Femur (tissue), 1 donor: ENCODE measurements at regions not wholly inside any gene's neighbourhood (a gene's known extent, or its start where the extent isn't known, plus 50 kb on each side); places are given as distances from the start of the nearest gene placed in this dataset.
"Not testable (repeated sequence)": the region's sequence is repeated elsewhere in the genome, so short reads cannot be mapped to it uniquely, and the experiment has no call there.

Source experiments
- DNase-seq: peaks from one replicate; pipeline ENCODE4 v3.0.0-alpha.2; 2017

DNA sequence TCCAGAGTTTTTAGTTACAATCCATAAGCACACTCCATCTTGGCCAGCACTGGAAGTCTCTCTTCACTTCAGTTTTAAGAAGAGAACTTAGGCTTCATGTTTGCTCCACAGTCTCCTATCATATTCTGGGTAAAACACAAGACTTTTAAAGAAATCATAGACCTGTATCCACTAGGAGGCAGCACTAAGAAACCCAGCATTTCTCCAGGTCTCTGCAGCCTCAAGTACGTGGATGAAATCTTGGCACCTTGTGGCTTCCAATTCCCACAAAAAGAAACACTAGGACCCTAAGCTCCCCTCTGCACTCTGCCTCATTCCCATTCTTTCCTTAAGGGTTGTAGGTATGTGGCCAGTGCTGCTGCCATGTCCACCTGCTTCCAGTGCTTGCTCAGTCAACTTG is 367.3 kb upstream of the CASK start:
- no peak for DNase-seq

DNA sequence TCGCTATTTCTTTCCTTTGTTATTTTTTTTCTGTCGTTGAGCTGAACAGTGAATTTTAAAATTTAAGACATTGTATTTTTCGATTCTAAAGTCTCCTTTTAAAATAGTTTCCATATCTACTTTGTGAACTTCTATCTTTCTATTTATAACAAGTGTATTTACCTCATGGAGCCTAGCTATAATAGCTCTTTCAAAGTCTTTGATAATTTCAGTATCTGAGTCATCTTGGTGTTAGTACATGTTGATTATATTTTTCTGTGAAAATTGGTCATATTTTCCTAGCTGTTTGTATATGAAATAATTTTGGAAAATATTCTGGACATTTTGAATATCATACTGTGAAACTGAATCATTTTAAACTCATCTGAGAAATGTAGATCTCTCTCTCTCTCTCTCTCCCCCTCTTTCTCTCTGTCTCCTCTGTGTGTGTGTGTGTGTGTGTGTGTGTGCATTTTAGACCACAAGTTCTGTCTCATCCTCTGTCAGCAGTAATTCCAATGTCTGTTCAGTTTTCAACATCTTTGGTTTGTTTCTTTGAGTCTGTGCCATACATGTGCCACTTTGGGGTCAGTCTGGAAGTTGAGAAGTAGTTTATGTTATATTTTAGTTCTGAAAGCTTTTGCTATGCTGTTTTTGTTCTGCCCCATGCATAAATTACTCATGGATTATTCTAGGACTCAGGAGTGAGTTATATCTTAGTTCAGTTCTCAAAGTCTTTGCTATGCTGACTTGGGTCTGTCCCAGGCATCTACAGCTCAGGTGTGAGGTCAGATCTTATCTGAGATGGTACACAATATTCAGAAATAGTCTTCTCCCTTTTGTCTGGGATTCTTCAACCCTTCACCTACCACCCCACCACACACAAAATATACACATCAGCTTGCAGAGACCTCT is 366.4 kb upstream of the CASK start:
- DNase-seq = no peak

DNA sequence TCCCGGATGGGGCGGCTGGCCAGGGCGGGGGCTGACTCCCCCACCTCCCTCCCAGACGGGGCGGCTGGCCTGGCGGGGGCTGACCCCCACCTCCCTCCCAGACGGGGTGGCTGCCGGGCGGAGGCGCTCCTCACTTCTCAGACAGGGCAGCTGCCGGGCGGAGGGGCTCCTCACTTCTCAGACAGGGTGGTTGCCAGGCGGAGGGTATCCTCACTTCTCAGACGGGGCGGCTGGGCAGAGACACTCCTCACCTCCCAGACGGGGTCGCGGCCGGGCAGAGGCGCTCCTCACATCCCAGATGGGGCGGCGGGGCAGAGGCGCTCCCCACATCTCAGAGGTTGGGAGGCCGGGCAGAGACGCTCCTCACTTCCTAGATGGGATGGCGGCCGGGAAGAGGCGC is 362.3 kb upstream of the CASK start:
- not testable (repeated sequence) for DNase-seq

DNA sequence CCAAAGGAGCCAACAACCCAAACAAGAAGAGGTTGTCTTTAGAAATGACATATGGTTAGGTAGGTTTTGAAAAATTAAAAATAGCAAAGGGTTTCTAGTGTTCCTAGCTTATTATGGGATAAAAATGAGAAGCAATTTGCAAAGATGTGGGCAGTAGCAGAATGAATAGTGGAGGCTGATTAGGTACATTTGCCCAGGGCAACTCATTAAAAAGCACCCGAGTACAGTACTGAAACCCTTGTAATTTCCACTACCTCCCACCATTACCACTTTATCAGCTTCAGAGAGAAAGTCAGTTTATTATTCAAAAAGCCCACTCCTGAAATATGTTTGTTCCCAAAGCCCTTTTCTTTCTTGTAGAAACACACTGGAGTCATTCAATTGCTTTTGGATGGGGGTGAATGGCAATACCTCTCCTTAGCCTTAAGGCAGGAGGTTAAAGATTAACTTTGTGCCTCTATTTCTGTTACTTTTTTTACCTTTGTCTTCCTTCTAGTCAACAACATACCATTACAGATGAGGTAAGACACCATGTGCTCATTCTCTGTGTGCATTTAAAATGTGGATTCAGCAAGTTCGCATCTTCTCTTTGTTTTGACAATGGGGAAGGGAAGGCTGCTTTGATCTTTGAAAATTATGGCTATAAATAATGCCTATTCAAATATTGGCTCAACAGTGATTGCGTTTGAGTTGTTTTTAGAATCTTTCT is 353.8 kb upstream of the CASK start:
- no peak for DNase-seq

DNA sequence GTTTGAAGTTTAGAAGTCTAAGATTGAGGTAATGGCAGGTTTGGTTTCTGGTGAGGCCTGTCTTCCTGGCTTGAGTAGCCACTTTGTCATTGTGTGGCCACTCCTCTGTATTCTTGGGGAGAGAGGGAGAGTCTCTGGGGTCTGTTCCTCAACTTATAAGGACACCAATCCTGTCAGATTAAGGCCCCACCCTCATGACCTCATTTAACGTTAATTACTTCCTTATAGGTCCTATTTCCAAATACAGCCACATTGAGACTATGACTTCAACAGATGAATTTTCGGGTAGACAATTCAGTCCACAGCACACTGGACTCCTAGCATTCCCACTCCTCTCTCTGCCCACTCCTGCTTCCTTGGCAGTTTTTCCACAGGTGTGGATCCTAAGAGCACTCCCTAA is 350.8 kb upstream of the CASK start:
- DNase-seq = no peak

DNA sequence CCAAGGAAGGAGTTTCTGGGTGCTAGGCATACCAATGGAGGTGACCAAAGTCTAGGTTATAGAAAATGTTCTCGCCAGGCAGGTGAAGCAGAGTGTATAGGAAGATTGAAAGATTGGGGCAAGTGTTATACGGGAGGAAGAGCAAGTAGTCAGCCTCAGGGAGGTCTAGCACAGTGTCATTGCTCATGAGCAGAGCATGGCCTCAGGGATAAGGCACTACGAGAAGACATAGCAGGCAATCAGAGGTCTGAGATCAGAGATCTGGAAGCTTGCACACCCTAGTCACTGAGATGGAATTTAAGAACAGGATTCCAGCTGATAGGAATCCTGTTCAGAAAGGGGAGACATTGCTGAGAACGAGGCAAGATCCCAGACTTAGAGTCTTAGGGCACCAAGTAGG is 350.0 kb upstream of the CASK start:
- DNase-seq = no peak

DNA sequence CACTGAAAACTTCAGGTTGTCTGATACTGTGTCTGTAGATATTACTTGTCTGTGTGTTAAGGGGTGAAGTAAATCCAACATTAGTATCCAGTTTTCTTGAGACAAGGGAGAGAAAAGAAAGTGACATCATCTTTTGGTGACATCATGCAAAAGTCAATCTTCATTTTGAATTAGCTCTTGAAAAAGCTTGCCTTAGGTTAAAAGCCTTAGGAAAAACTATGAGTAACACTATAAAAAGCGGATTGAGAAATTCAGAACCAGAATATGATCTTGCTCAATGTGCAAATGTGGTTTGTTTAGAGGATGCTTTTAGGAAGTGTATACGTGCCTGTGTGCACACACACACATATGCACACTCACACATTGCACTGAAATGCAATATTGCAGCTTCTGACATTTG is 345.8 kb upstream of the CASK start:
- no peak for DNase-seq

DNA sequence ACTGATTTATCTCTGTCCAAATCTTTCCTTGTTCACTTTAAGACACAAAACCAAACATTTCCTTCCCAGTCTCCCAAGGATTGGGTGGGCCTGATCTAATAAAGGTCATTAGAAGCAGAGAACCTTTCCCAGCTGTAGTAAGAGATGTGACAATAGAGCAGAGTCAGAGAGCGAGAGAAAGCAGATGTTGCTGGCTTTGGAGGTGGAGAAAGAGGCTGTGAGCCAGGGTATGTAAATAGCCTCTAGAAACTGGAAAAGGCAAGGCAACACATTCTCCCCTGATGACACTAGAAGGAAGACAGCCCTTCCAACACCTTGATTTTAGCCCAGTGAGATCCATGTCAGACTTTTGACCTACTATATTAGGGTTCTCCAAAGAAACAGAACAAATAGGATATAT is 337.5 kb upstream of the CASK start:
- DNase-seq = no peak

DNA sequence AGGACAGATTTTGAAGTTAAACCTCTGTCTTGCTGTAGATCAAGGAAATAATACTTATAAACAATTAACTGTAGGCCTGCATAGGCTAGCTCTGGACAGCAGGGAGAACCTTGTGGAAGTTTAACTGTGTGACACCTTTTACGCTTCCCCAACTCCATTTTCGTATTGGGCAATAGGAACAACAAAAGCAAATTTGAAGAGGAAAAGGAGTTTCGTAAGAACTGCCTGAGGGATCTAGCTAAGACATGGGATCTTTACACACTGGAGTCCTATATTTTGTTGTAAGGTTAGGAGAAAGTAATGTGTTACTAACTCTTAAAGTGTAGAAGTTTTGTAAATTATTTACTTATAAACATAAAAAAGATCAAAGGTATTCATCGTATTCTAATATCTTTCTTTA is 324.9 kb upstream of the CASK start:
- DNase-seq = no peak

DNA sequence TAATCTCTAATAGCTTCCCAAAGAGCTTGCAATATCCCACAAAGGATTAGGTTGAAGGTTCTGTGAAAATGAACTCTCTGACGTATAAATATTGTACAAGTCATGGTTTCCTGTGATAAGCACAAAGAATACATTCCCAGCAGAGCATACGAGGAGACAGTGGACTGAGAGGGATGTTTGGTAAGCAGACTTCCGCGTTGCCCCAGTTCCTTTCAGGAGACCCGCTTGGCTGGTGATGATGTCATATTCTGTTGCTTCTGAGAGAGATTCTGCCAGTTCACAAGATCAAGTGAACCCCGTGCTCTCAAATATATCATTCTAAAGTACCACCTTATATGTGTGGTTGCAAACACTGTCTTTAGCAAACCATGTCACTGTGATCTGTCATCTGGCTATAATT is 323.9 kb upstream of the CASK start:
- no peak for DNase-seq

DNA sequence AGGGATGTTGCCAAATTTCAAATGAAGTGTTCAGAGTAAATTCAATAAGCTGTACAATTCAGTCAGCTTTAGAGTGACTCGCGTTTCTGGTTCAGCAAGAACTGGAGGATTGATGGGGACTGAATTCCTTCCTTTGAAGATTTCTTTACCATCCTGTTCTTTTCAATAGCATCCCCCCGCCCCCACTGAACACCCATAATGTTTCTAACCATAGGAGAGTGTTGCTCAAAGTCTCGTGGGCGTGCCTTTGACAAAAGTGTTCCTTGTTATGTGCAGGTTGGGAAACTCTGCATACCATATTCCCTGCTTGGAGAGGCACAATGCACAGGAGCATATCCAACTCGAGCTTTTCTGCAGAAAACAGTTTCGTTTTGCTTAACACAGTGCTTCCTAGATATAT is 323.5 kb upstream of the CASK start:
- DNase-seq = no peak

DNA sequence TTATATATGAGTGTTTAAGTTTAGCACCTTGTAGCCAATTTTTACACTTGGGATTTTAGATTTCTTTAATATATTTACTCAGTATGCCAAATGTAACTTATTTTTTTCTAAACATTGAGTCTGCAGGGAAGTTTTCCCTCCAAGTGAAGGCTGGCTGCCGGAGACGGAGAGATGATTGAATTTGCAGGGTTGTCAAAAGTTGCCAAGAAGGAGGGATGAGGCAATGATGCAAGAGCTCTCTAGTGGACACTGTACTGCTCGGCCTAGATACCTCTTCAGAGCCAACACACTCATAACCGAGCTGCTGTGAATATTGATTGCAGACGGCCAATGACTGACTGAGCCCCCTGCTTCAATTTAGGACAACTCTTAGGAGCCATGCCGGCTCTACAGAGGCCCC is 318.6 kb upstream of the CASK start:
- peak; percentile 80 for DNase-seq

DNA sequence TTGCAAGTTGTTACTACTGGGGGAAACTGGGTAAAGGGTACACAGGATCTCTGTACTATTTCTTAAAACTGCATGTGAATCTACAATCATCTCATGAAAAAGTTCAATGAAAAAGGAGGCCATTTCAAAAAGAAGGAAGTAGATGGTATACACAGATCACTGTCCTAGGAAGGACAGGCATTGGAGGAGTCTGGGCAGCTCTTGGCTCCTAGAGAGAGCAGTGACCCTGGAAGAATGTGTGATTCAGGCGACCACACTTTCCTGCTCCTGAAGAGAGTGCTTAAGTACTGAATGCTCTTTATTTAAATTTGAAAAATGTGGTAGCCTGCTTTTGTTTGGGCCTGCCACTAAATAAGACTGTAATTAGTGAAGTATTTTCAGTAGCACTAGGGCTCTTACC is 318.1 kb upstream of the CASK start:
- DNase-seq = no peak

DNA sequence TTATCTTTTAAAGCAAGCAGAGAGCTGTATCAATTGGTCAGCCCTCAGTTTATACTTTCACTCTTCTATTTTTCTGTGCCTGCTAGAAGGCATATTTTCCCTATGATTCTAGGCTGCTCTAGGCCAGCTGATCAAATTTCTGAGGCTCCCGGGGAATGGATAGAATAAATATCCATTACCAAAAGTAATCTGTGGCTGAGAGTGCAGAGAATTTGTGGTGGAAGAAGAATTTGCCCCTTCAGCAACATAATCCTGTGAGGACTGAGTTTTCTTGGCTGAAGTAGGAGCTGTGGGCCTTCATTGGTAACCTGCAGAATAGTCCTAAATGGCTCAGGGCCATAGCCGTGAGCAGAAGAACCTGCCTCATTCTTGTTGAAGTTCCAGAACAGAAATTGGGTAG is 314.6 kb upstream of the CASK start:
- DNase-seq = no peak

DNA sequence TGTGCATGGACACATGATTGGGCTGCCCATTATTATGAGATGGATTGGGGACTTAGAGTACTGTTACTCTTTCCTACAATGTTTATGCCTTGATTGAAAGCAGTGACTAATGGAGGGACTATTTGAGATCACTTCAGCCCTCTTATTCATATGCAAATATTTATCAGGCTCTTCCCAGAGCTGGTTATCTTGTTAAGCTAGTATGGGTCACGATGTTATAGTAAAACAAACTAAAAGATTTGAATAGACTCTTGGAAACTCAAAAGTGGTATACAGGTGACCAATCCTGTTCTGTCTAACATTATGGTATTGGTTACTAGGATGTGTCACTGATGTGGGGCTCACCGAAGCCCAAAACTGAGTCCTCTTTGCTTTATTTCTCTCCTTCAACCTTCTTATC is 306.2 kb upstream of the CASK start:
- DNase-seq = no peak

DNA sequence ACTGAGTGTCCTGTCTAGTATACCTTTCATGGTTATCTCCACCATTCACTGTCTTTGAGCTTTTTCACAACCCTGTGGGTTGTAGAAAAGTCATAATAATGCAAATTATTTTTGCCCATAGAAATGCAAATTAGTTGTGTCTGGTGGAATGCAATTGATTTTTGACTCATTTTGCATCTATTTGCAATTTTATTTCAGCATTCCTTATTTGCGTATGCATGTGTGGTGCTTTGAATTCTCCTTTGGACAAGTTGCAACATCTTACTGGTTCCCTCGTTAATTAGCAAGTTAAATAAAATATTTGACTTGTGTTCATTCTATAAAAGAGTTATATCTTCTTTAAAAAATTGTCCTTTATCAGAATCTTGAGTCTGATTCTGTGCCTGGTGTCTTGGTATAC is 297.3 kb upstream of the CASK start:
- no peak for DNase-seq

DNA sequence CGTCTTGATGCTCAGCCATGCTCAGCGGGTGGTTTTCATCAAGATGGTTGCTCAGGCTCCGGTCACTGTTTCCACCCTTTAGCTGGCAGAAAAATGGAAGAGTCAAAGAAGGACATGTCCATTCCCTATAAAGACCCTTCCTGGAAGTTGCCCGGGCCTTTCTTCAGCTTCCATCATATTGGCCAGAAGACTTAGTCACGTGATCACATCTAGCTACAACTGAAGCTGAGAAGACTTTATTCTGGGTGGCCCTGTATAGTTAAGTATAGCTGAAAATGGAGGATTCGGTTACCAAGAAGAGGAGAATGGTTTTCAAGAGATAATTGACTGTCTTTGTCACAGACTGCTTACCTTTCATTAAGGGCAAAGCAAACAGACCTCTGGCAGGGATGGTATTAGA is 296.7 kb upstream of the CASK start:
- DNase-seq = no peak

DNA sequence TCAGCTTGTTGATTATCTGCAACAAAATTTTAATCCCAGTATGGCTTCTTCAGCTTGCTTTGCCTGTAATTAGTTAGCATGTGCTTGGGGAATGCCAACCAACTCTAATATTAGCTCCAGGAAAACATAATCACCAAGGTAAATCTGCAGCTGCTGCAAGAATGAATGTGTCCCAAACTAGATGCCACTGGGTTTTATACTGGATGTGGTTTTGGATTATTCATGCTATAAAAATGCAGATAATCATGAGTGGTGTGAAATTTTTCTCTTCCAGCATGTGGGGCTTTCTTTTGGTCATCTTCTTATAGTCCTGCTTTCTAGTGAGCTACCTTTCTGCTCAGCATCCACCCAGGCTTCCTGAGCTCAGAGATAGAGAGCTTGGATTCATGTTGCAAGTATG is 295.9 kb upstream of the CASK start:
- no peak for DNase-seq

DNA sequence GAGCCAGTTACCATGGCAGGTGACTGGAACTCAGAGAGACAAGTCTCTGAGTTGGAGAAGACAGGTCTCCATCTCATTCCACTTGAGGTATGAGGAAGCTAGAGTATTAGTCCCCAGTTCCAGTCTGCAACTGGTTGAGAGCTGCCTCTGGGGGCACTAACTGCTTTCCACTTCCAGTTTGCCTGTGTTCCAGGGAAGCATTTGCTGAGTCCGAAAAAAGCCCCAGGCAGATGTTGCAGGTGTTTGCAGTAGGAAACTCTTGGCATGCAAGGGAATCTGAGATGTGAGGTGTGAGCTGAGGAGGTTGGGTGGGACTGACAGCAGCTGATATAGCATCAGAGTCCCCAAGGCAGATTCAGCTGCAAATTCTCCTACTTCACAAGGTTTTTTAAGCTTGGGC is 272.2 kb upstream of the CASK start:
- DNase-seq = no peak

DNA sequence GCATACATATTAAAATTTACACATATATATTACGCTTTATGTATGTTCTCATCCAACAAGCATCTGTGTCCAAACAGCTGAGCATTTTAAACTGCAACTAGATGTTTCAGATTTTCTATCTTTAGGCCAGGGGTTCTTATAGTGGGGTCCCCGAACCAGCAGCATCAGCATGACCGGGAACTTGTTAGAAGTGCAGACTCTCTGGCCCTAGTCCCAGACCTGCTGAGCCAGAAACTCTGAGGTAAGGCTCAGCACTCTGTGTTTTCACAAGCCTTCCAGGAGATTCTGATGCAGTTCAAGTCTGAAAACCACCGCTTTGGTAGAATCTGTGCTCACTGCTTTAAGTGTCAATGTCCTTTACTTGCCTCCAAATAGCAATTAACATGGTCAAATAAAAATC is 266.2 kb upstream of the CASK start:
- DNase-seq = peak; percentile 54

DNA sequence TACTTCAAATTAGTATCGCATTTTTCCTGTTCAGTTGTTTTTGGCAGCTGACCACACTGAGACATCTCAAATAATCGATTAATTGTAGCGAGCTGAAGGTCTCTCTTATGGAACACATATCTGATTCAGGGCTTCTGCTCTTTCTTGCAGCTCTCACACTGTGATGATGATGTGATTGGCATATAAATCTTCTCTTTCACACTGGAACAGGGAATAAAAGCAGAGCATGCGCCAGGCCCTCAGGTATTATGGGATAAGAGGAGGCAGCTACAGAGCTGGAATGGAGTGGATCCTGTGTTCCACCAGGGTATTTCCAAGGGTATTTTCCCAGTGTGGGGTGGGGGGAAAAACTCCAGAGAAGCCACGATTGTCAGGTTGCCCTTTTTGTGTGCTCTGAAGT is 265.4 kb upstream of the CASK start:
- no peak for DNase-seq

DNA sequence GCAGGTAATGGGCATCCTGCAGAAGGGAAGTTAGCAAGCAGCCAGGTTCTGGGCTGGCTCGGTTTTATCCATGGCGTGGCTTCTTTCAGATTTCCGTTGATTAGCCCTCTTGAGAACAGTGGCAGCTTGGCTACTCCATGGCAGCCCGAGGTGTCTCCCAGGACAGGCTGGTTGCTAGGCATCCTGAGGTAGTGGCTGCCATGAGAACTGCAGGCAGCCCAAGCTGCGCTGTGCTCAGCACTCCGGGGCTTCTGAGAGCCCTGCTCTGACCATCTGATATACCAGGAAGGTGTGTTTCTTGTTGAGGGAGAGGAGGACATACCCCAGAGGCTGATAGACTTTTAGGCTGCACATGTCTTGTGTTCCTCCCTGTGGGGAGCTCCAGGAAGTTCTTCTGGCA is 253.4 kb upstream of the CASK start:
- no peak for DNase-seq

DNA sequence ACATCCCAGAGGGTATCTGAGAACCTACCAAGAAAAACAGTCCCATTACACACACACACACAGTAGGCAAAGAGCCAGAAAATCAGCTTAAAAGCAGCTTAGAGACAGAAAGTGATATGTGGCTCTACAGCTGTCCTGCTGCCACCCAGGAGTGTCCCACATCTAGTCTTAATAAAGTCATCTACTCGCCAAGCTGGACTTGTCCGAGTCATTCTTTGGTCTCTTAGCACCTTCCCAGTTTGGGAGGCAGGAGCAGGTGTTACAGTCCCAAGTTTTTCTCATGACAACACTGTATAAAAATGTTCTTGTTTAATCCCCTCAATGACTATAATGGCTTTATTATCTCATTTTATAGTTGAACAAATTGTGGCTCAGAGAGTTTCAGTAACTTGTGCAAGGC is 252.5 kb upstream of the CASK start:
- no peak for DNase-seq

DNA sequence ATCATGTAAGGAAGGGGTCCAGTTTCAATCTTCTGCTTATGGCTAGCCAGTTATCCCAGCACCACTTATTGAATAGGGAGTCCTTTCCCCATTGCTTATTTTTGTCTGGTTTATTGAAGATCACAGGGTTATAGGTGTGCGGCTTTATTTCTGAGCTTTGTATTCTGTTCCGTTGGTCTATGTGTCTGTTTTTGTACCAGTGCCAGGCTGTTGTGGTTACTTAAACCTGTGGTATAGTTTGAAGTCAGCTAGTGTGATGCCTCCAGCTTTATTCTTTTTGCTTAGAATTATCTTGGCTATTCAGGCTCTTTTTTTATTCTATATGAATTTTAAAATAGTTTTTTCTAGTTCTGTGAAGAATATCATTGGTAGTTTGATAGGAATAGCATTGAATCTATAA is 234.6 kb upstream of the CASK start:
- not testable (repeated sequence) for DNase-seq

DNA sequence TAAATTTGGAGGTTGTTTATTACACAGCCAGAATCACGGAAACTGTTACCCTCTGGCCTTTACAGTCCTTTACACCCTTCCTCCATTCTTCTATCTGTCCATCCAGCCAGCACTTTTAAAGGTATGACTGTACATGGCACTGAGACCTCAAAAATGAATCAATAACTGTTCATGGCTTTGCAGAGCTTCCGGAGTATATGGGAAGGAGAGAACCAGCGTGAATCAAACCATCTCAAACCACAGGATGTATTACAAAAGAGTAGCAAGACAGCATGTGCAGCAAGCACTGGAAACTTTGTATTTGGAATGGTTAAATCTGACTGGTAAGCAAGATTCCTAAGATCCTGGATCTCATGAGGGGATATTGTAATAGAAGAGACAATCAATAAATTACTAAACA is 228.5 kb upstream of the CASK start:
- DNase-seq = no peak
